ENCODE measurements at regions not wholly inside any gene's neighbourhood (a gene's known extent, or its start where the extent isn't known, plus 50 kb on each side); places are given as distances from the start of the nearest gene placed in this dataset.

GRCh38 chr2:39602616-39603015, 63.1 kb upstream of the TMEM178A start:
- ATAC-seq: no peak
- no peak for DNase-seq (ENCODE audit: low read depth, low spot score)
- CTCF ChIA-PET: no interaction called here

GRCh38 chr2:39603436-39603835, 62.3 kb upstream of the TMEM178A start:
- no peaks in the 10 kb centered on the region for H3K9me3 ChIP-seq (ENCODE audit: control insufficient read depth, insufficient read depth, low read depth, low read length)
- H3K4me3 ChIP-seq (ENCODE audit: low read depth in 2 of 2, low read length in 2 of 2): no peak overlapping the region
- TF ChIP-seq REST (IDR thresholded peaks at IDR 0.05; ENCODE audit: insufficient read depth in 1 of 2, low read depth in 2 of 2, low read length in 1 of 2) (no peak), POLR2AphosphoS5 (IDR thresholded peaks at IDR 0.05; ENCODE audit: low read depth, low read length) (no peak), SIN3A (IDR thresholded peaks at IDR 0.05; ENCODE audit: borderline replicate concordance, insufficient read depth, low read depth, low read length) (no peak), TCF7L2 (IDR thresholded peaks at IDR 0.05; ENCODE audit: low read depth, low read length) (no peak), CTCF (IDR thresholded peaks at IDR 0.05) (no peak)
- peaks cover 3% of the 10 kb centered on the region; the same call in 1 of the 2 replicates for H3K27me3 ChIP-seq (ENCODE audit: control insufficient read depth, insufficient read depth, low read length)
- H3K4me1 ChIP-seq (ENCODE audit: control insufficient read depth, insufficient read depth, low read length): no peaks in the 10 kb centered on the region
- in situ Hi-C loops (cut with HindIII; ENCODE audit: low pct_unique_long_range_greater_than_20kb, low sequenced_read_pairs) (no loop called here), intact Hi-C loops (cut with micrococcal nuclease; ENCODE audit: unreplicated experiment) (no loop called here)
- ChIA-PET POLR2A (interaction anchor here (0.7 kb wide), 1 partner anchor 1218 kb away, joined by 3 read pairs; no protein-coding TSS in a partner anchor), CTCF (no interaction called here)
- DNase-seq (ENCODE audit: low read depth, low spot score): no peak
- no peak overlapping the region for H3K27ac ChIP-seq (ENCODE audit: low read length)
- BruUV-seq (replicated peaks): no TSS peak
- ATAC-seq: no peak
- H3K36me3 ChIP-seq (ENCODE audit: control insufficient read depth, insufficient read depth, low read length): no peaks in the 10 kb centered on the region

More at GRCh38 chr2:39602616-39603015, 63.1 kb upstream of the TMEM178A start:
- POLR2A ChIA-PET: no interaction called here
- in situ Hi-C loops (cut with HindIII; ENCODE audit: low pct_unique_long_range_greater_than_20kb, low sequenced_read_pairs) (no loop called here), intact Hi-C loops (cut with micrococcal nuclease; ENCODE audit: unreplicated experiment) (no loop called here)
- BruUV-seq (replicated peaks): no TSS peak
- Histone ChIP-seq H3K36me3 (ENCODE audit: control insufficient read depth, insufficient read depth, low read length) (no peaks in the 10 kb centered on the region), H3K9me3 (ENCODE audit: control insufficient read depth, insufficient read depth, low read depth, low read length) (no peaks in the 10 kb centered on the region), H3K27me3 (ENCODE audit: control insufficient read depth, insufficient read depth, low read length) (peaks cover 3% of the 10 kb centered on the region; the same call in 1 of the 2 replicates), H3K4me1 (ENCODE audit: control insufficient read depth, insufficient read depth, low read length) (no peaks in the 10 kb centered on the region), H3K4me3 (ENCODE audit: low read depth in 2 of 2, low read length in 2 of 2) (no peak overlapping the region), H3K27ac (ENCODE audit: low read length) (no peak overlapping the region)
- no peak for TF ChIP-seq TCF7L2 (IDR thresholded peaks at IDR 0.05; ENCODE audit: low read depth, low read length)
- no peak for TF ChIP-seq CTCF (IDR thresholded peaks at IDR 0.05)
- no peak for TF ChIP-seq REST (IDR thresholded peaks at IDR 0.05; ENCODE audit: insufficient read depth in 1 of 2, low read depth in 2 of 2, low read length in 1 of 2)
- TF ChIP-seq SIN3A (IDR thresholded peaks at IDR 0.05; ENCODE audit: borderline replicate concordance, insufficient read depth, low read depth, low read length): no peak
- TF ChIP-seq POLR2AphosphoS5 (IDR thresholded peaks at IDR 0.05; ENCODE audit: low read depth, low read length): no peak

Data from Panc1 (cell line).